Parathyroid adenoma (tissue), 2 donors: ENCODE measurements at regions not wholly inside any gene's neighbourhood (a gene's known extent, or its start where the extent isn't known, plus 50 kb on each side); places are given as distances from the start of the nearest gene placed in this dataset.

Experiments used
- H2AFZ ChIP-seq: fragments of 300-600 bp; sonication (generic); one replicate; pipeline ENCODE4 v1.7.0; 2017; ENCODE audit warnings: antibody characterized with exemption, mild to moderate bottlenecking
- H3K27ac ChIP-seq: fragments of 300-600 bp; sonication (generic); one replicate; pipeline ENCODE4 v1.7.0; 2017
- H3K27me3 ChIP-seq: fragments of 300-600 bp; sonication (generic); one replicate; pipeline ENCODE4 v1.7.0; 2017; ENCODE audit warnings: low read length; ENCODE audit not compliant: control insufficient read depth, insufficient read depth
- H3K36me3 ChIP-seq: fragments of 300-600 bp; sonication (generic); one replicate; pipeline ENCODE4 v1.7.0; 2017; ENCODE audit warnings: low read length; ENCODE audit not compliant: control insufficient read depth, insufficient read depth
- H3K4me1 ChIP-seq: fragments of 300-600 bp; sonication (generic); one replicate; pipeline ENCODE4 v1.7.0; 2017; ENCODE audit warnings: control low read depth
- H3K4me2 ChIP-seq: fragments of 300-600 bp; sonication (generic); one replicate; pipeline ENCODE4 v1.7.0; 2017; ENCODE audit warnings: low read length
- H3K4me3 ChIP-seq: fragments of 300-600 bp; sonication (generic); one replicate; pipeline ENCODE4 v1.7.0; 2017; ENCODE audit warnings: low read depth, low read length
- H3K79me2 ChIP-seq: fragments of 300-600 bp; sonication (generic); one replicate; pipeline ENCODE4 v1.7.0; 2017; ENCODE audit warnings: control low read depth
- H3K9ac ChIP-seq: fragments of 300-600 bp; sonication (generic); one replicate; pipeline ENCODE4 v1.7.0; 2017; ENCODE audit warnings: mild to moderate bottlenecking
- H3K9me3 ChIP-seq: fragments of 300-600 bp; sonication (generic); one replicate; pipeline ENCODE4 v1.7.0; 2017; ENCODE audit warnings: low read length; ENCODE audit not compliant: control insufficient read depth
- CTCF ChIP-seq: fragments of 300-600 bp; sonication (generic); IDR thresholded peaks from one replicate; pipeline ENCODE4 v1.7.0; 2017; ENCODE audit warnings: antibody characterized with exemption, mild to moderate bottlenecking
- donor health status: primary hyperparathyroidism.

- Histone ChIP-seq H3K27me3 (no peaks in the 10 kb centered on the region), H3K9me3 (no peaks in the 10 kb centered on the region), H2AFZ (no peak overlapping the region), H3K27ac (no peak overlapping the region), H3K4me1 (no peaks in the 10 kb centered on the region), H3K9ac (no peak overlapping the region), H3K79me2 (no peaks in the 10 kb centered on the region), H3K4me2 (no peak overlapping the region), H3K36me3 (no peaks in the 10 kb centered on the region), H3K4me3 (no peak overlapping the region)
- no peak for TF ChIP-seq CTCF
Observed at GRCh38 chr18:77668219-77668618, 418.6 kb downstream of the GALR1 start.

- no peak overlapping the region for H3K9ac ChIP-seq
- H3K27ac ChIP-seq: no peak overlapping the region
- no peaks in the 10 kb centered on the region for H3K9me3 ChIP-seq
- H3K36me3 ChIP-seq: no peaks in the 10 kb centered on the region
- no peaks in the 10 kb centered on the region for H3K79me2 ChIP-seq
- no peak for TF ChIP-seq CTCF
- H3K4me3 ChIP-seq: no peak overlapping the region
- H3K4me1 ChIP-seq: no peaks in the 10 kb centered on the region
- H3K4me2 ChIP-seq: no peak overlapping the region
- no peak overlapping the region for H2AFZ ChIP-seq
- no peaks in the 10 kb centered on the region for H3K27me3 ChIP-seq
Observed at GRCh38 chr18:77669331-77669730, 419.7 kb downstream of the GALR1 start.

- Histone ChIP-seq H3K36me3 (no peaks in the 10 kb centered on the region), H3K4me2 (no peak overlapping the region), H3K27me3 (no peaks in the 10 kb centered on the region), H3K9me3 (no peaks in the 10 kb centered on the region), H3K79me2 (no peaks in the 10 kb centered on the region), H2AFZ (peak overlapping the region; percentile 51), H3K4me1 (no peaks in the 10 kb centered on the region), H3K9ac (no peak overlapping the region), H3K27ac (no peak overlapping the region), H3K4me3 (no peak overlapping the region)
- TF ChIP-seq CTCF: no peak
Observed at GRCh38 chr18:77671456-77672167, 422.0 kb downstream of the GALR1 start.

GRCh38 chr18:77676910-77677309 is 427.3 kb downstream of the GALR1 start:
- no peak for TF ChIP-seq CTCF
- no peak overlapping the region for H3K27ac ChIP-seq
- H3K4me3 ChIP-seq: no peak overlapping the region
- no peaks in the 10 kb centered on the region for H3K4me1 ChIP-seq
- H3K79me2 ChIP-seq: no peaks in the 10 kb centered on the region
- no peak overlapping the region for H2AFZ ChIP-seq
- no peaks in the 10 kb centered on the region for H3K36me3 ChIP-seq
- no peak overlapping the region for H3K9ac ChIP-seq
- peak overlapping the region; percentile 60 for H3K4me2 ChIP-seq
- H3K9me3 ChIP-seq: no peaks in the 10 kb centered on the region
- H3K27me3 ChIP-seq: no peaks in the 10 kb centered on the region

- Histone ChIP-seq H3K4me2 (no peak overlapping the region), H3K79me2 (no peaks in the 10 kb centered on the region), H3K4me1 (no peaks in the 10 kb centered on the region), H3K9ac (no peak overlapping the region), H3K4me3 (no peak overlapping the region), H3K9me3 (no peaks in the 10 kb centered on the region), H3K27ac (no peak overlapping the region), H2AFZ (no peak overlapping the region), H3K27me3 (no peaks in the 10 kb centered on the region), H3K36me3 (no peaks in the 10 kb centered on the region)
- TF ChIP-seq CTCF: no peak
Observed at GRCh38 chr18:77677536-77677935, 427.9 kb downstream of the GALR1 start.
